Stimulated activated CD4-positive, alpha-beta T cell treated with anti-CD3 and anti-CD28 coated beads, Interleukin-1b, Interleukin-23, amount 100 ng/mL, for 48 hours (primary cell): ENCODE measurements at regions not wholly inside any gene's neighbourhood (a gene's known extent, or its start where the extent isn't known, plus 50 kb on each side); places are given as distances from the start of the nearest gene placed in this dataset.
"Not testable (repeated sequence)": the region's sequence is repeated elsewhere in the genome, so short reads cannot be mapped to it uniquely, and the experiment has no call there.

ENCODE experiments used
- DNase-seq: peaks from one replicate; pipeline ENCODE4 v3.0.0-alpha.2; 2020

DNA sequence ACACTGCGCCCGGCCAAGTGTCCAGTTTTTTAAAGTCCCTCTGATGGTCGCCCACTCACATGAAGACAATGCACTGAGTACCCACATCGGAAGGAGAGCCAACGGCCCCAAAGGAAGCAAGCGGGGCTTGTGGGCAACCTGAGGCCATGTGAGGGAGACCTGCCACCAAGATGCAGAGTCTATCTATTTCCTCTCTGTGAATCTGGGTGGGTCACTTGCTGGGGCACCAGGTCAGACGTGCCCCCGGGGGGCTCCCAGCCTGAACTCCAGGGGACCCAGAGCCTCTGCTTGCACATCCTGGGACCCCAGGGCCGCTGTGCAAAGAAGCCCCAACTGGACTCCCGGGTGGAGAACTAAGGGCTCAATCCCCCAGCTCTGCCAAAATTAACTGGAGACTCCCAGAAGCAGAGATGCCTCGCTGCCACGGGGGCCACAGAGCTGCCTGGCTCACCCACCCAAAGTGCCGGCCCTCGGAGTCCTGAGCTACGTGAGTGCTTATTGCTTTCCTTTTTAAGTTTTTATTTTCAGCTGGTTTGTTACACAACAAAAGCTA, 106.4 kb downstream of the BRD1 start:
- no peak for DNase-seq

GRCh38 chr22:49720279-49720959, 107.3 kb downstream of the BRD1 start:
- no peak for DNase-seq

DNA sequence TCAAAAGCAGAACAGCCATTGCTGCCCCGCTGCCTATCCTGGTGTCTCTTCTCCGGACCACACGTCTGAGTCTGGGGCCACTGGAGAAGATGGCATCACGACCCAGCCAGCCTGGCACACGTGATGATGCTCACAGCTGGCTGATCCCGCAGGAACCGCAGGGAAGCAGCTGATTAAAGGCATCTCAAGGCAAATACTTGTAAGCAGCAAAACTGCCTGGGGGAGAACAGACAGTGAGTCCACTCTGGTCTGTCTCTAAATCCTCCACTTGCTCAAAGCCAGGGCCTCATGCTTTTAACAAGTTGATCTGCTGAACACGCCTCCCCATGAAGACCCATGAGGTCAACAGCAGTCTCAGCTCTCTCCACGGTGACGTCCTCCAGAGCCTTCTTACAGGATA, 108.6 kb downstream of the BRD1 start:
- no peak for DNase-seq

- no peak for DNase-seq
Measured at GRCh38 chr22:49718396-49718795, 109.3 kb downstream of the BRD1 start.

GRCh38 chr22:49717322-49717919, 110.3 kb downstream of the BRD1 start:
- no peak for DNase-seq

DNA sequence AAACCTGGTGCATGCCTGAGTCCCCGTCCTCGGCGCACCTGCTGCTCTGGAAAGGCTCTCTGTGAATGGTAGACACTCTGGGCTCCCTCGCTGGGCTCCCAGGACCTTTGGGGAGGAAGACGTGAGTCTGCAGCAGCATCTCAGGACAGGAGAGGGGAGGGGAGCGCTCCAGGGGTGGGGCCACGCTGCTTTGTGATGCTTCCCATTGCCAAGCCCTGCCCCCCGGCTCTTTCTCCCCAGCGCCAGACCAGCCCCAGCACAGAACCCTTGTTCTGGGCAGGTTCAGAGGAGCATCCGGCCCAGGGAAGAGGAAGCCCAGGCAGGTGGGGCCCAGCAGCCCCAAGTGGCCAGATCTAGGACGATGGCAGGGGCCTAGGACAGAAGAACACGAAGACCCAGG, 111.2 kb downstream of the BRD1 start:
- no peak for DNase-seq

- DNase-seq: no peak
Measured at GRCh38 chr22:49715450-49715849, 112.2 kb downstream of the BRD1 start.

DNA sequence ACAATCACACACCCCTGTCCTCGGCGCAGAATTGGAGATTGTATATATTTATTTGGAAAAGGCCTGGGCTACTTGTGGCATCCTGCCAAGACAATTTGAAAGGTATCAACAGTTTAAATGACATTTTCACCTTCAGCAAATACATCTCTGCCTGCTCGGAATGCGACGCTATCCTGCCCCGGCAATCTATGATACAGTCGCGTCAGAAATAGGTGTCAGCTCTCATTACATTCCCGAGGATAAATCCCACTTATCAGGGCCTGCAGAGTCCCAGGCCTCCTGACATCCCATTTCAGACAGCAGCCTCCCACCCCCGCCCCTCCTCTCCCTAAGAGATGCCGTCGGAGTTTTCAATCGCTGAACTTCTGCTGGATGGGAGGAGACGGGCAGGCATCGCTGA, 114.7 kb downstream of the BRD1 start:
- no peak for DNase-seq

DNA sequence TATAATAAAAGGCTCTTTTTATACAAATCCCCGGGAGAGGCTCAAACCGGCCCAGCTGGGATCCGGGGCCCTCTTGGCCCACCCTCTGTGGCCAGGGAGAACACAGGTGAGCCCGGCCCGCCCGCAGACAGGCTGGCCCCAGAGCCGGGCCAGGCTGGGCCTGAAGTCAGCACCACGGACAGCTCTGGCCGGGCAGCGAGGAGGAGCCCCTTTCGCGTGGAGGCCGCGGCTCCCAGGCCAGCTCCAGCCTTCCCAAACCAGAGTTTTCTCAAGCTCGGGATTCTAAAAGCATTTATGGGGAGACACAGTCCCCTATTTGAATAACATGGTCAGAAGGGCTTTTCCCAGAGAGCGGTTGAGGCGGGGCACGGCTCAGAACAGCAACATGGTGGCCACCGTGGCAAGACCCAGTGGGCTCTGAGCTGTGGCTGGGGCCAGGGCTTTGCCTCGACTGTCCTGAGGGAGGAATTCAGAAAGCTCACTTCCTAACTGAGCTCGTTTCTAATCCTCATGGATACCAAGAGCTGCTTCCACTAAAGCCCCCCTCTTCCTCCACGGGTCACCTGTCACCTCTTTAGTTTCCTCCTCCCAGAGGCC, 115.4 kb downstream of the BRD1 start:
- no peak for DNase-seq

DNA sequence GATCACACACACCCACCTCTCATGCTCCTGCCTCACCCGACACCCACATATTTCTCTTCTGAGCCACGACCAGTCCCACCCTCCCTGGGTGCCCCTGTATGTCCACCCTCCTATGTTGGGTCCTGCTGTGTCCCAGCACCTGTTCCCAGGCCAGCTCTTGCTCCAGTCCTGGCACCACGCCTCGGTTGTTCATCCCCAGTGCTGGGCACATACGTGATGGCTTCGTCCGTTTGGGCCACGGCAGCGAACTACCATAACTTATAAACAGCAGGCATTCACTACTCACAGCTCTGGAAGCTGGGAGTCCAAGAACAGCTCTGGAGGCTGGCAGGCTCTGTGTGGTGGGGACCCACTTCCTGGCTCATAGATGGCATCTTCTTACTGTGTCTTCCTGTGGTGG, 116.9 kb downstream of the BRD1 start:
- no peak for DNase-seq

DNA sequence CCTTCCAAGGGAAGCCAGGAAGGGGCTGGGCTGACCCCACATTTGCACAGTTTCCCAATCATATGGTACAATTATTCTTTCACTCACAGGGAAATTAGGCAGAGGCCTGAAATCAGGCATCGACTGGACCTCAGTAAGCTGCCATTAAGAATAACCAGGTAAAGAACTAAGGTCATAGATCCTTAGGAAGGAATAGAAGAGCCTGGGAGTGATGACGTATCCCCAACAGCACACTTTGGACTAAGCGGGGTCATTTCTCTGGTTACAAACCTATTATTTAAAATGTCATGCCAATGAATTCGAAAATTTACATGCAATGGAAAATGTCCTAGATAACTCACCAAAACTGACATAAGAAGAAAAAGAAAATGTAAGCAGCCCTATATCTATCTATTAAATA, 118.2 kb downstream of the BRD1 start:
- no peak for DNase-seq

- DNase-seq: no peak
Measured at GRCh38 chr22:49705972-49706352, 121.7 kb downstream of the BRD1 start.

DNA sequence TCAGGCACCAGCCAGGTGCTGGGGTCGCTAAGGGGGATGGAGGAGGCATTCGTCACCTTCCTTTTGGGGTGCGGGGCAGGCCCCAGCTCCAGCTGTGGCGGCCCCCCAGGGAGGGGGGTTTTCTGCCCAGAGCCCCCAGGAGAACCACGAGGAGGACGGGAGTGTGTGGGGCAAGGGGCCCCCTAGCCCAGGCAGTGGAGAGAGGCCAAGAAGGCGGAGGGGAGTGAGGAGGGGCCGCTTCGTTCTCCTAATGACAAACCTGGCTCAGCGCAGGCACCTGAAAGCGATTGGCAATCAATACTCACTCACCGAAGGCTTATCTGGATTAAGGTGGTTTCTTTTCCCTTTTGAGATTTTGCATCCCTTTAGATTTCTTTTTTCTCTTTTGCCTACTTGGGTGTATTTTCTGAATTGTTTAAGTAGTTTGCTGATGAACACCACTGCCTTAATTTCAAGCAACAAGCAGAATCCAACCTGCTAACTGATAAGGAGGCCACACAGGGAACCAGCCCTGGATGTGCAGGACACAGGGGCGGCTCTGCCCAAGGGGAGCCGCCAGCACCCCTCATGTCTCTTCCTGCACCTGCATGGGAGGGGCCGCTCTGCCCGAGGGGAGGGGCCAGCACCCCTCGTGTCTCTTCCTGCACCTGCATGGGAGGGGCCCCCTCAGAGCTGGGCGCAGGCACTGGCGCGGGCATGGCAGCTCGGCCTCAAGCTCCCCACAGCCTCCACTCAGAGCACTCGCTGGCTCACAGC, 122.3 kb downstream of the BRD1 start:
- DNase-seq: no peak

GRCh38 chr22:49704345-49705215, 123.1 kb downstream of the BRD1 start:
- no peak for DNase-seq

GRCh38 chr22:49703990-49704344, 123.7 kb downstream of the BRD1 start:
- DNase-seq: no peak

- no peak for DNase-seq
Measured at GRCh38 chr22:49703505-49703904, 124.2 kb downstream of the BRD1 start.

GRCh38 chr22:49702068-49702397, 125.6 kb downstream of the BRD1 start:
- DNase-seq: no peak

GRCh38 chr22:49701380-49702067, 126.1 kb downstream of the BRD1 start:
- no peak for DNase-seq

DNA sequence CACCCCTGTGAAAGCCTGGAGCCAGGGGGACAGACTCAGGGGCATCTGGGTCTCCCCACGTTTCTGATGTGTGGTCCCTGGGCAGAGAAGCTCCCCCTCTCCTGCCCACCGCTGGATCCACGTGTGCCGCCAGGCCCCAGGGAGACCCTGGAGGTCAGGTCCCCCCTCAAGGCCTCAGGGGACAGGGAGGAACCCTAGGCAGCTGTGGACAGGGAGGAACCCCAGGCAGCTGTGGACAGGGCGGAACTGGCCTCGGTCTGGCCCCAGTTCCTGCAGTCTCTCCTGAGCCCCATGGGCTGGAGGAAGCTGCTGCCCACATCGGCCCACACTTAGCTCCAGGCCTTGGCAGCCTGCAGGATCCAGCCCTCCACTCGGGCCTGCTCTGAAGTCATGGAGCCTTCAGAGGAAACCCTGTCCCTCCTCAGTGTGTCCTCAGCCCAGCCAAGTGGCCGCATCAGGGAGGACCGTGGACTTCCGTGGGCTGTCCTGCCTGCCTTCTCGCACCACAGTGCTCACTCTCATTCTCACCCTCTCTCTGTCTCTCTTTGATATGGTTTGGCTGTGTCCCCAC, 127.7 kb downstream of the BRD1 start:
- no peak for DNase-seq

- no peak for DNase-seq
Measured at GRCh38 chr22:49699476-49699875, 128.2 kb downstream of the BRD1 start.

GRCh38 chr22:49698616-49699015, 129.1 kb downstream of the BRD1 start:
- DNase-seq: not testable (repeated sequence)

DNA sequence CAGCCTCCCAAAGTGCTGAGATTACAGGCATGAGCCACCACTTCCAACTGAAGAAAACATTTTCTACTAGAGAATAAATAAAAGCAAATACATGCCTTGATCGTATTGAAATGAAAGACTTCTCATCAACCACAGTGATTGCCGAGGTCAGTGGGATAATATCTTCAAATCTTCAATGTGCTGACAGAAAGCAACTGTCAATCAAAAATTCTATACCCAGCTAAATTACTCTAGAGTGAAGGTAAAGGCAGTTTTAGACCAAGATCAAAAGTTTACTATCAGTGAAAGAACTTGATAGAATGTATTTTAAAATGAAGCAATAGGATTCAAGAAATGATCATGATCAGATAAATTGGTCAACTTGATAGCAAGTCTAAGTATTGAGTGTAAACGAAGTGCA, 130.6 kb downstream of the BRD1 start:
- no peak for DNase-seq
